COLO829 (cell line): ENCODE measurements at regions not wholly inside any gene's neighbourhood (a gene's known extent, or its start where the extent isn't known, plus 50 kb on each side); places are given as distances from the start of the nearest gene placed in this dataset.

ENCODE experiments used
- DNase-seq: peaks from one replicate; pipeline ENCODE4 v3.0.0; 2012; ENCODE audit warnings: low spot score

DNA sequence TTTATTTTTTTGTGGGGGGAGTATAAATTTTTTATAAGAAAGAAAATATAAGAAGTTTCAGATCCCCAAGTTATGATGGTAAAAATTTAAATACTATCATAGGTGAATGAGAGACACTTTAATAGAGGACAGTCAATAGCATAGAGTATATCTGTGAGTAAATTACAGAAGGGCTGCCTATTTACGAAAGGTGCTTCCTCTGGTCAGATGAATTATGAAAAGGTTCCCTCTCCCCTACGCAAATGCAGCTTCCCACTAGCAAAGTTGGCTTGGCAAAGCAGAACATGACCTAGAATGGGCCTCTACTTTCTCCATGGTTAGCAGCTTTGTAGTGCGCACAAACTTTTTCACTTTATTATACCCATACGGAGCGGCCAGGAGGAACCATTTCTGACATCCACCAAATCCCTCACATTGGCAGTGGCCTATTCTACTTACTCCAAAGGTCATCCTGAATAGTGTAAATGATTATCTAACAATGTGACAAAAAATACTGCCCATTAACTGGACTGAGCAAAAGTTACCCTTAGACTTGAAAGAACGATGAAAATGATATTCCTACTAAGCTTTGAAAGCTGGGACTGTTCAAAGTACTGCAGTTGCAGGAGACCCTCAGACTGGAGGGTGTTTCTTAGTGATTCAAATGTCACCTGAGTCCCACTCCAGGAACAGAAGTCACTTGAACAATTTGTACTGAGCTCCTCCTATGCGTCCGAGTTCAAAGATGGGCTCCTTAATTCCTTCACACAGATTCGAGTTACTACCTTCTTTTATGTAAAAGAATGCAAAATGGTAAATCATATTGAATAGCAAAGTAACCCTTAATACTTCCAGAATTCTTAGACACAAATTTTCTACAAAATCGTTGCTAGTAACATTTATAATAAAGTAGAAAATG lies 148.5 kb downstream of the NOL4 start:
- no peak for DNase-seq

DNA sequence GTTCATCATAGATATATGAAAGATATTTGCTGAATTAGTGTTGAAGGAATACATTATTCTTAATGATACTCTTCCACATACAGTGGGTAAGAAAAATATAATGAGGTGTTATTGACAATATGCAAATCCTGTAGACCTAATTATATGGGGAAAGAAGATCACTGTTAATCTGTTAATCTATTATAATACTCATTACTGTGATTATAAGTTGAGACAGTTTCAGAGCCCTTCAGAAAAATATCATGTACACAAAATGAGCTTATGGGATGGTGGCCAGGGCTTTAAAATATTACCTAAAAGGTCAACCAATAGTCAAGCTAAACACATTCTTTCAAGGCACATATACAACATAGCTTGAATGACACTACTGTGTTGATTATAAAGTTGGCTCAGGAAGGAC lies 163.5 kb downstream of the NOL4 start:
- no peak for DNase-seq

DNA sequence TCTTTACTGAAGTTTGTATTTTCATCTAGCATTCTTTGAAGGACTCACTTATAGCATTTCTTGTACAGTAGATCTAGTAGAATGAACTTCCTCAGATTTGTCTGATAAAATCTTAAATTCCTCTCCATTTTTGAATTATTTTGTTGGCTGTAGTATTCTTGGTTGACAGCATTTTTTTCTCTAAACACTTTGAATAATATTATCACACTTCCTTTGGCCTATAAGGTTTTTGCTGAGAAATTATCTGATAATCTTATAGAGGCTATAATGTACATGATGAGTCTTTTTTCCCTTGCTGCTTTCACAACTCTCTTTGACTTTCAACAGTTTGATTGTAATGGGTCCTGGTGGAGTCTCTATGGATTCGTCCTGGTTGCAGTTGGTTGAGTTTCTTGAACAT lies 169.5 kb downstream of the NOL4 start:
- no peak for DNase-seq

DNA sequence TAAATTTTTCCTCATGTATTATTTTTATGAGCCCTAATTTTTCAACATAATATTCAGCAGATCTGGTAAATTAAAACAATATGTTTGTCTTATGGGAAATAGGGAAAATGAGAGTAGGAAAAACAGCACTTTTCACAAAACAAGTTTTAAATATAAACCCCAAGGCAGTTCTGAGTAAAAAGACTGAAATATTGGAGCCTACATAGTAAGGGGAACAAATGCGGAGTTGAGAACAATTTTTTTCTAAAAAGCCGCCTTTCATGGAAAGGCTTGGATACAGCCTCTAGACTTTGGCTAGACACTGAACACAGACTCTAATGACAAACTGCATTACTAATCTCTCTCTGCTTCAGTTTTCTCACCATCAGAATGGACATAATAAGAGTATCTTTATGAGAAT lies 174.1 kb downstream of the NOL4 start:
- DNase-seq, result no peak

DNA sequence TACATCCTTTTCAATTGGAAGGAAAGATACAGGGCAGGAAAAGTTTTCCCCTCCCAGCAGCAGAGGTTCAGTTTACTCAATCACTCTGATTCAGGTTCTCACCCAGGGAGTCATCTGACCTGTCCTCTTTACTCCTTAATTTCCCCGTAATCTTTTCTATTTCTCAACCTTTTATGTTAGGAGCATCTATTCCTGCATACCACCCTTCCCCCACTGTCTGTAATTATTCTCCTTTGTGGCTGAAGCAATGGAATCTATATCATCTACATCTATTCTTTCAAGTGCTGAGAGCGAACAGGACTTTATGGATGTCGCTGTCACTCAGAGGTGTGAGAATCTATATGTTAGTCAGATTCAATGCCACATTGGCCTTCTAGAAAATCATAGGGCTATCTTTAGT lies 175.2 kb downstream of the NOL4 start:
- no peak for DNase-seq

DNA sequence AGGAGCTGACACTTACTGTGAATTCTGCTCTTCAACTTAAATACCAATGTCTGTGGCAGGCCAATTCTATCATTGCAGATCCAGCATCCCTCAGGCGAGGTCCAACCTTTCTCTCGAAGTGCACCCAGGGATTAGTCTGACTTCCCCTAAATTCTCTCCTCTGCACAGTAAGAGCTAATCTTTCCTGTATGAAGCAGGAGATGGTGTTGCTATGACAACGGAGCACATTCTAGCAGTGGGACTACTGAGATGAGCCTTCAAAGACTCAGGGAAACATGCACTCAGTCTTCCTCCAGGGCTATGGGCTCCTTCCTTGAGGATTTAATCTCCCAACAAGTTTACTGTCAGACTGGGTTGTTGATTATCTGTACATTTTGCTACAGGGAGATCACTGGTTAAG lies 176.3 kb downstream of the NOL4 start:
- DNase-seq, result no peak

DNA sequence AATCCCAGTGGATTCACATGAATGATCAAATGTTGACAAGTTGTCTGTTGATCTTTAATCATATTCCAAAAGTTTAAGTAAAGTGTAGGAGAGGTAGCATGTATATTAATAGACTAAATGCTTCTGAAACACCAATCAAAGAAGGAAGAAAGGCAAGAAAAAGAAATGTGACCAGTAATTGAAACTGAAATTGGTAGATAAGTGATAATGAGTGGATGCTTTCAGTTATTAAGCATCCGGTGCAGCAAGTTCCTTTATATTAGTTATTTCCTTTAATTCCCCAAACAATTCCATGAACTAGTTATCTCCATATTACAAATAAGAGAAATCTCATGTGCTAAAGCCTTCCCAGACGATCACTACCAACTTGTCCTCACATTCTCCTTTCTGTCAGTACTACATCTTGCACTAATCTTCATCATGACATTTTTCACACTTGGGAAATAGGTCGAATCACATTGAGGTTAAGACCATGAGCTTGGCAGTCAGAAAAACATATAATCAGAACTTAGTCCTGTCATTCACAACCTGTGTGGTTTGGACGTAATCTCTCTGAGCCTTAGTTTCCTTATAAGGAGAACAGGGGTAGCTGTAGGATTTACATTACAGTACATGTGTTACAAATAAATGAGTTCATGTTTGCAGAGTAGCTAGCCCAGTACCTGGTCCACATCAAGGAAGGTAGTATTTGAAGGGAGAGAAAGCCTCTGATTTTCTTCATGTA lies 182.1 kb downstream of the NOL4 start:
- no peak for DNase-seq

DNA sequence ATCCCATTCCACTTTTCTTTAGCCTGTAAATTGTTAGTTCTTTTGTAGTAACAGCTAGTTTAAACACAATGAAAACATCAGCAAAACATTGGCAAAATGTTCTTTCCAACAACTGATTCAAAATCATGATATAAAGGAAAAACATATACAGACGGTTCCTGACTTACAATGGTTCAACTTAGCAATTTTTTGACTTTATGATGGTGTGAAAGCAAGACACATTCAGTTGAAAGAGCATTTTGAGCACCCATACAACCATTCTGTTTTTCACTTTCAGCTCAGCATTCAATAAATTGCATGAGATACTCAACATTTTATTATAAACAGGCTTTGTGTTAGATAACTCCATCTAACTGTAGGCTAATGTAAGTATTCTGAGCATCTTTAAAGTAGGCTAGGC lies 185.1 kb downstream of the NOL4 start:
- DNase-seq, result no peak

DNA sequence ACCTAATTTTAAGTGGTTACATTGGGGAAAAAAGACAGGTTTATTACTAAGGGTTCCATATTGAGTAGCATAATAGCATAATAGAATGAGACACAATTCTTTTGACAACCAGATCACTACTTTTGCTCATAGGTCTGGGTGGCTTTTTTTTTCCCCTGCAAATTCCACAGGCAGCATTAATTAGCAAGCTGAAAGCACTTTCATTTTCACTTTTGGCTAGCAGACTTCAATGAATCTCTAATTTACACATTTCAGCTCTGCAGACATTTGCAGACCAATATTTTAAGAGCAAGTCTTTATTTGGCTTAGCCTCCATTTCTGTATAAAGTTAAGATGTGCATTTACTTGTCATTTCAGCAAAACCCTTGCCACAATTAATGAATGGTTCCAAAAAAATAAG lies 185.5 kb downstream of the NOL4 start:
- DNase-seq, result no peak

DNA sequence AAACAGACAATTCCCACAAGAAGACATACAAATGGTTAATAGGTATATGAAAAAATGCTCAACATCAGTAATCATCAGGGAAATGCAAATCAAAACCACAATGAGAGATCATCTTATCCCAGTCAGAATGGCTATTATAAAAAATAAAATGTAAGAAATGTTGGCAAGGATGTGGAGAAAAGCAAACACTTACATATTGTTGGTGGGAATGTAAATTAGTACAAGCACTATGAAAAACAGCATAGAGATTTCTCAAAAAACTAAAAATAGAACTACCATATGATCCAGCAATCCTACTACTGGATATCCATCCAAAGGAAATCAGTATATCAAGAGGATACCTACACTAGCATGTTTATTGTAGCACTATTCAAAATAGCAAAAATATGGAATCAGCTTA lies 186.6 kb downstream of the NOL4 start:
- DNase-seq, result no peak

DNA sequence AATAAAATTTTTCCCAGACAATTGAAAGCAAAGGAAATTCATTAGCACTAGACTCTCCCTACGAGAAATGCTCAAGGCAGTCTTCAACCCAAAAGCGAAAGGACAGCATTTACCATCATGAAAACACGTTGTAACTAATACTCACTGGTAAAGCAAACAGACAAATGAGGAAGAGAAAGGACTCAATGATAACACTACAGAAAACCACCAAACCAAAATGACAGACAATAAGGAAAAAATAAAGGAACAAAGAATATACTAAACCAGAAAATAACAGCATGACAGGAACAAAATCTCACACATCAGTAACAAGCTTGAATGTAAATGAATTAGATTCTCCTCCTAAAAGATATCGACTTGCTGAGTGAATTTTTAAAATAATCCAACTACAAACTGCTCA lies 190.7 kb downstream of the NOL4 start:
- DNase-seq, result no peak

DNA sequence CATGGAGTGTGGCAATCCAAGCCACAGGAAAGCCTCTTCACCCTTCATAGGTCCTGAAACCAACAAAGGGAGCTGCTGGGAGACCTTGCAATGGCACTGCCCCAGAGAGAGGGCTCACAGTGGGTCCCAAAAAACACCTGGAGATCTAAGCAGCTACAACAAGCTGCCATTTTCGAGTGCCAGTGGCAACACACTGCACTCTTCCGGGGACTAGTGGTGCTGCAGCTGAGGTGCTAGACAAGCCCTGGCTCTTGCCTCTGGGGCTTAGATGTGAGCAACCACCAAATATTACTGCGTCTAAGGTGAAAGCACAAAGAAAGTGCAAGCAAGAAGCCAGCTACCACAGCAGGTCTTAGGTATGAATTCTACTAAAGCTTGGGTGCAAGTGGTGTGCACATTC lies 192.9 kb downstream of the NOL4 start:
- no peak for DNase-seq

DNA sequence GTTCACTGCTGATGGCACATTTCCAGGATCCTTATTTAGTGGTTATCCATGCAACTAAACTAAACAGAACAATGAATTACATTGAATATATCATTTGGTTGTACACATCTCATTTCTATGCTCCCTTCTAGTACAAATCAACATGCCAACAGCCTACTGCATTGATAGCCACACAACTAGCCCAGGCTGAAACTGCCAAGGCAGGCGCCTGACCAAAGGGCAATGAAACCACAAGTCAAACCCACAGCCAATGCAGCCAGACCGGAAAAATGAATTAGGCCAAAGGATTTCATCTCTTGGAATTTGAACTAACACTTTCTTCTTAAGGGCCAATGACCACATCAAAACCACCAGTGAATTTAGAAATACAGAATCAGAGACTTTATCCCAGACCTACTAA lies 196.4 kb downstream of the NOL4 start:
- peak; percentile 0 for DNase-seq

DNA sequence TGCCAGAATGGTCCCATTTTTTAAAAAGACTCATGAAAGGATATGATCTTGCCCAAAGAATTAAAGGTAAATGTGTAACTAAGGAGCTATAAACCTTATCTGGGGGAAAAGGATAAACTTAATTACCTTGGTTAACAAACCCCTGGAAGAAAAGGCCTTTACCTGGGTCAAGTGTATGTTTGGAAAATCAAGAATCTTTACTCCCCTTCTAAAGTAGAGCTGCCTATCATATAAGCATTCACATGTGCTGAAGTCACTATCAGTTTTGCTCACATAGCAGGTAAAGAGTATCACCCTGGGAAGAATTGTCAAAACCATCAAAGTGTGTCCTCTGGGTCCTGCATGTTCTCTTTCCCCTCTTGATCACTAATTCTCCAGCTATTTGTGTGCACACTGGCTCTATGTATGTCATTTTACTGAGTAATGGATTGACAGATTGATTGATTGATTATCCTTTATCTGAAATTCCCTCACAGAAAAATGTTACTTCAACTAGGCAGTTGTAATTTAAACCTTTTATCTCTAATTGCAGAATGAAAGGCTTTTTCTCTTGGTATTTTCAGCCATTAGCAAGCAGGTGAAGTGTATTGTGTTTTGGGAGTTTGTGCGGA lies 199.4 kb downstream of the NOL4 start:
- no peak for DNase-seq

DNA sequence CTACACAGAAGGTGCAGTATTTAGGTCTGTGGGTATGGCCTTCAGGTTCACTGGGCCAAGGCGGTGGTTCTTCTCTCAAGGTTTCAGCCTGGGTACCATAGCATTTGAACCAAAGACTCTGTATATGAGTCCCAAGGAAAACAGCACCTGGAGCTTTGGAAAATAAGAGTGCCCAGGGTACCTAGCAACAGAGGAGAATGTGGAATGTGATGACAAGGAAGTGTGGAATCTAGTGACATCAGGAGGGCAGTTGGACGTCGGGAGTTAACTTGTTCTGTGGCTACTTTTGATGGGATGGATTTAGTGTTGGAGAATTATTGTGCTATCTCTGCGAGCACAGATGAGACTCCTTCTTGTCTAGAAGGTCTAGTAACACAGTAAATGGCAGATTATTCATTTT lies 201.2 kb downstream of the NOL4 start:
- no peak for DNase-seq

DNA sequence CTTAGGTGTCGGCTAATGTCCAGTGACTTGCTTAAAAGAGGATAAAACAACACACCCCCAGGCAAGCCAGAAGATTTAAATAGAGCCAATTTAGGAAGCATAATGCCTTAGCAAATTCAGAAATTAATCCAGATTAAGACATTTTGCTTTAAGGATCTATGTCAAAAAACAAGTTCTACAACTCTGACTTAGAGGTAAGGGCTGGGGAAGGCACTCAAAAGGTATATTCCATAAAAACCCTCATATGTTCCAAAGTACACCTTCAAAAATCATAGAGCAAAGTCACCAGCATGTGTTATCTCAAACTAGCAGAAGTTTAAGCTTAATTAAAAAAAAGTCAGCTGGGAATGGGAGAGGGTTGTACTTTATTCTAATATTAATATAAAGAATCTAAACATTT lies 206.4 kb downstream of the NOL4 start:
- DNase-seq, result no peak

DNA sequence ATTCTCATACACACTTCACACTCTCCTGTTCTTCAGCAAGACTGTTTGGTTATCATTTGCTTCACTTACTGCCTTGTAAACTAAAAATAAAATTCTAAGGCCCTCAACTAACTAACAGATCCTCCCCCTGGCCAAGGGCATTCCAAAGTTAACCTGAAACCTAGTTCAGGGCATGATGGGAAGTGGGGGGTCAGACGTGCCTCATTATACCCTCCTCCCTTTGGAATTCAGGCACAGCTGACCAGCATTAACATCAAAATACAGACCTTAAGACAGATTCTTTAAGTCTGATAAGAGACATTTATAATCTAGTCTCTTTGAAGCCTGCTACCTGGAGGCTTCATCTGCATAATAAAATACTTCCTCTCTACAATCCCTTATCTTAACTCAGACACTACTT lies 221.0 kb downstream of the NOL4 start:
- no peak for DNase-seq

DNA sequence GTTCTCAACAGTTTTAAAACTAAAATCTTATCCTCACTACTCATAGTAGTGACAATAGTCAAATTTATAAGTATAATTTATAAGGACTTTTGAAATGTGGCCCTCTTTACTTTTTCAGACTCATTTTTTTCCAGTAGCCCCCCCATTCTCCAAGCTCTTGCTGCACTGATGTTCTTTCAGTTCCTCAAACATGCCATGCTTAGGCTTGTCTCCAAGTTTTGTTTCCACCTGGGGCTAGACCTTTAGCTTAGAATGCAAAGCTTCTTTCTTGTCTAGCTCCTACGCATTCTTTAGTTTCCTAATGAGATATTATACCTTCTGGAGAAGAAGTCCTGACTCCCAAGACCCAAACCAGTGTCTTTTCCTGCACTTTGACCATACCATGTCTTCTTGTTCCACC lies 222.6 kb downstream of the NOL4 start:
- DNase-seq, result no peak

DNA sequence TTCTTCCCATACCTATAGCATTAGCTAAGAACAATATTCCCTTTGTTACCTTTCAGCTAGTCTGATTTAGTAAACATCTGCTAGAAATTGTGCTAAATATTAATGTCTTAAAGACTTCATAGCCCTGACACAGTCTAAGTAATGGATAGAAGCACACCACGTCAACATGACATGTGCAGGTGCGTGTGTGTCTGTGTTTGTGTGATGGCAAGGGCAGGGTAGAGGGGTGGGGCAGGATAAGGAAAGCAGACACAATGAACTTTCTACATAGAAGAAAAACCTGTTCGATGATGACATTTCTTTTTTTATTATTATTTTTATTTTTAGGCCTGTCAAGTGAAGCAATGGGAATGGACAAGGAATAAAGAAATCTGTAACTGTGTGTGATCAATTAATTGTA lies 223.3 kb downstream of the NOL4 start:
- no peak for DNase-seq

DNA sequence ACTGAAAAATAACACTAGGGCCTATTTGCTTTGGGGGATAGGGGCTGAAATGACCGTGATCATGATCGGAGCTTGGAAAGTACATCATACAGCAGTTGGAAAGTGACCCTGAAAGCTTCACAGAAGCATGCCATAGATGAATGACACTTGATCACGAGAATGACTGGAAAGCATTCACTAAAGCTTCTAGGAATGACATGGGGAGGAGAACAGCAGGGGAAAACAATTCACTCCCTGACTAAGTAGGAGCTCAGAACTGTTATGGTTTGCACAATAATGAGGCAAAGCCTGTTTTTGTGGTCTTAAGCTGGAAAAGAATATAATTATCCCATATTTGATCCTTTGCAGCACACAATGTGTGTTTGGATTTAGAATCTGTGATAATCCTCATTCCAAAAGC lies 237.5 kb downstream of the NOL4 start:
- no peak for DNase-seq

DNA sequence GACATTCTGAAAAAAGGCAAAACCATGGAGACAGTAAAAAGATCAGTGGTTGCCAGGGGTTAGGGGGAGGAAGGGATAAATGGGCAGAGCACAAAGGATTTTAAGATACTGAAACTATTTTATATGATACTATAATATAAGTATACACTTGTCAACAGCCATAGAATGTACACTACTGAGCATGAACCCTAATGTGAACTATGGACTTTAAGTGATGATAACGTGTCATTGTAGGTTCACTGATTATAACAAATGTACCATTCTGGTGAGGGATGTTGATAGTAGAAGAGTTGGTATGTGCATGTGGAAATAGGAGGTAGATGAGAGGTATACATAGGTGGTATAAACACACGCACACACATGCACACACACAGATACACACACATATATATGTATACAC lies 241.6 kb downstream of the NOL4 start:
- DNase-seq, result no peak

DNA sequence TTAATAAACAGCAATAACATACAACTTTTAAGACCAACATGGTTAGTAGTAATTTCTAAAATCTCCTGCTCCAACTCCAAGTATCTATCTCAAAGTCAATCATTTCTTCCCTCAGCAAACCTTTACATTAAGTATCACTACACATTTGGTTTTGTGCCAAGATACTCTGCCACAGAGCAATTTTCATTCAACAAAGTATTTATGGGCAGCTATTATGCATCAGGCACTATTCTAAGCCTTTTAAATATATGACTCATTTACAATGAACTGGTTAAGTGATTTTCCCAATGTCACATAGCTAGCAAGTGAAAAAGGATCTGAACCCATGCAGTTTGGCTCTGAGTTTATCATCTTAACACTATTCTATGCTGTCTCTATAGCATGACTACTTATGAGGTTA lies 264.3 kb downstream of the NOL4 start:
- DNase-seq, result no peak

DNA sequence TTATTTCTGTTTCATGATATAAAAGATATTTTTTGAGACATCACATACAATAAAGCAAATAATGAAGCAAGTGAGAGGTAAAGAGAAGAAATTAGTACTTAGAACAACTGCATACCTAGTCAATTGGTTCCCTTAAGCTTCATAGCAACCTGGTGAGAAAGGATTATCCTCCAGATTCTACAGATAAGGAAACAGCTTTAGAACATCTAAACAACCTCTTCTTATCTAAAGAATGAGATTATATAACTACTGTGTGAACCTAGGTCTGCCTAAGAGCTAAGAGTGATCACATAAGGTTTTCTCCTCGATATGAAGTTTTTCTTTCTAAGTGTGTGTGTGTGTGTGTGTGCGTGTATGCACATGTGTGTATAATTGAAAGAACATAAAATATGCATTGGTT lies 265.1 kb downstream of the NOL4 start:
- DNase-seq, result no peak
